H4 (cell line): ENCODE measurements at regions not wholly inside any gene's neighbourhood (a gene's known extent, or its start where the extent isn't known, plus 50 kb on each side); places are given as distances from the start of the nearest gene placed in this dataset.

Experiments
- DNase-seq: peaks from one replicate; pipeline ENCODE4 v3.0.0-alpha.2; 2015; ENCODE audit warnings: low spot score

- DNase-seq, result no peak
These were observed 55.8 kb upstream of the CTNNB1 start for GRCh38 chr3:41143421-41144031.

- DNase-seq, result no peak
These were observed 54.7 kb upstream of the CTNNB1 start for GRCh38 chr3:41144631-41145030.

- no peak for DNase-seq
These were observed 50.8 kb upstream of the CTNNB1 start for GRCh38 chr3:41148478-41148877.

- no peak for DNase-seq
These were observed 50.4 kb upstream of the CTNNB1 start for GRCh38 chr3:41148901-41149300.
